GM10266 (cell line): ENCODE measurements at regions not wholly inside any gene's neighbourhood (a gene's known extent, or its start where the extent isn't known, plus 50 kb on each side); places are given as distances from the start of the nearest gene placed in this dataset.

Source experiments
- DNase-seq: peaks from one replicate; pipeline ENCODE4 v3.0.0; 2012; ENCODE audit errors: extremely low spot score
- CTCF ChIP-seq: IDR thresholded peaks from 2 replicates; pipeline ENCODE4 v1.5.1; 2012; ENCODE audit warnings: mild to moderate bottlenecking, low read depth; ENCODE audit not compliant: control insufficient read depth, insufficient read depth; ENCODE audit errors: missing control alignments

DNA sequence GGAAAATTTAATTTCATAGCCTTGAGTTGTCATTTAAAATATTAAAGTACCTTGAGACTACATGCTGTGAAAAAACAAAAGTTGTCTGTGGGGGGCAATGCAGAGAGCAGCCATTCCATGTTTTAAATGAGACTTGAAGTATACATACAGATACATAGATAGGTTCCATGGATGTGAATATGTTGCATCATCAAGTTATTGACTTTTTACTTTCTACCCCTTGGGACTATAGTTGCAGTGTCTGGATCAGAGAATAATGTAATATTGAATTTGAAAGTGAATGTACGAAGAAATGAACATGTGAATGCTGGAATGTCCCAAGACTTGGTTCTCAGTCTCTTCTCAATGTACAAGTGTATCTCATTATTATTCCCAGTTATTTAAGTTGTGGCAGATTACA lies 751.0 kb downstream of the MRPL39 start:
- no peak for DNase-seq
- TF ChIP-seq CTCF, result no peak

- no peak for DNase-seq
- TF ChIP-seq CTCF, result no peak
These were observed 754.6 kb downstream of the MRPL39 start for GRCh38 chr21:24852610-24853195.

- TF ChIP-seq CTCF, result no peak
- DNase-seq, result no peak
These were observed 757.2 kb downstream of the MRPL39 start for GRCh38 chr21:24850121-24850520.

- no peak for TF ChIP-seq CTCF
- no peak for DNase-seq
These were observed 762.6 kb downstream of the MRPL39 start for GRCh38 chr21:24844671-24845070.

GRCh38 chr21:24840287-24840686 lies 767.0 kb downstream of the MRPL39 start:
- TF ChIP-seq CTCF, result no peak
- no peak for DNase-seq

DNA sequence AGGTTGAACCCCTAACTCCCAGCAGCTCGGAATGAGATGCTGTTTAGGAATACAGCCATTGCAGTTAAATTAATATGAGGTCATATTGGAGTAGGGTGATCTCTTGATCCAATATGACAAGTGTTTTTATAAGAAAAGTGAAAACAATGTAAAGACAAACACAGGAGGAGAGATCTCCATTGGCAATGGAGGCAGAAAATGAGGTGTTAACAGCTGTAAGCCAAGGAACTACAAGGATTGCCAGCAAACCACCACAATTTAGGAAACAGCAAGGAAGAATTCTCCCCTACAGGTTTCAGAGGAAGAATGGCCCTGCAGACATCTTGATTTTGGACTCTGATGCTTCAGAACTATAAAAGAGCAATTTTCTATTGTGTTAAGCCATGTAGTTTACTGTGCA lies 774.3 kb downstream of the MRPL39 start:
- no peak for TF ChIP-seq CTCF
- DNase-seq, result no peak

- DNase-seq, result no peak
- TF ChIP-seq CTCF, result no peak
These were observed 777.9 kb downstream of the MRPL39 start for GRCh38 chr21:24829397-24829796.
